ENCODE measurements at regions not wholly inside any gene's neighbourhood (a gene's known extent, or its start where the extent isn't known, plus 50 kb on each side); places are given as distances from the start of the nearest gene placed in this dataset.
"Not testable (repeated sequence)": the region's sequence is repeated elsewhere in the genome, so short reads cannot be mapped to it uniquely, and the experiment has no call there.

- DNase-seq (ENCODE audit: extremely low read depth in 1 of 11, low read depth in 9 of 11, low spot score in 4 of 11) = no peak
These were observed 497.8 kb upstream of the FSIP2 start for GRCh38 chr2:185240796-185241195.

GRCh38 chr2:185241556-185241955, 497.0 kb upstream of the FSIP2 start:
- DNase-seq (ENCODE audit: extremely low read depth in 1 of 11, low read depth in 9 of 11, low spot score in 4 of 11) = no peak

GRCh38 chr2:185242462-185242861, 496.1 kb upstream of the FSIP2 start:
- DNase-seq (ENCODE audit: extremely low read depth in 1 of 11, low read depth in 9 of 11, low spot score in 4 of 11) = no peak

GRCh38 chr2:185245216-185245615, 493.4 kb upstream of the FSIP2 start:
- no peak for DNase-seq (ENCODE audit: extremely low read depth in 1 of 11, low read depth in 9 of 11, low spot score in 4 of 11)

GRCh38 chr2:185245806-185246205, 492.8 kb upstream of the FSIP2 start:
- no peak for DNase-seq (ENCODE audit: extremely low read depth in 1 of 11, low read depth in 9 of 11, low spot score in 4 of 11)

- no peak for DNase-seq (ENCODE audit: extremely low read depth in 1 of 11, low read depth in 9 of 11, low spot score in 4 of 11)
These were observed 491.9 kb upstream of the FSIP2 start for GRCh38 chr2:185246717-185247116.

- no peak for DNase-seq (ENCODE audit: extremely low read depth in 1 of 11, low read depth in 9 of 11, low spot score in 4 of 11)
These were observed 483.0 kb upstream of the FSIP2 start for GRCh38 chr2:185255566-185255965.

- no peak for DNase-seq (ENCODE audit: extremely low read depth in 1 of 11, low read depth in 9 of 11, low spot score in 4 of 11)
These were observed 472.9 kb upstream of the FSIP2 start for GRCh38 chr2:185265747-185266146.

- DNase-seq (ENCODE audit: extremely low read depth in 1 of 11, low read depth in 9 of 11, low spot score in 4 of 11) = no peak
These were observed 470.0 kb upstream of the FSIP2 start for GRCh38 chr2:185268651-185269050.

- no peak for DNase-seq (ENCODE audit: extremely low read depth in 1 of 11, low read depth in 9 of 11, low spot score in 4 of 11)
These were observed 463.7 kb upstream of the FSIP2 start for GRCh38 chr2:185274718-185275484.

- DNase-seq (ENCODE audit: extremely low read depth in 1 of 11, low read depth in 9 of 11, low spot score in 4 of 11) = not testable (repeated sequence)
These were observed 462.6 kb upstream of the FSIP2 start for GRCh38 chr2:185275979-185276378.

- DNase-seq (ENCODE audit: extremely low read depth in 1 of 11, low read depth in 9 of 11, low spot score in 4 of 11) = no peak
These were observed 459.8 kb upstream of the FSIP2 start for GRCh38 chr2:185278761-185279160.

- no peak for DNase-seq (ENCODE audit: extremely low read depth in 1 of 11, low read depth in 9 of 11, low spot score in 4 of 11)
These were observed 458.6 kb upstream of the FSIP2 start for GRCh38 chr2:185279999-185280398.

- DNase-seq (ENCODE audit: extremely low read depth in 1 of 11, low read depth in 9 of 11, low spot score in 4 of 11) = no peak
These were observed 453.9 kb upstream of the FSIP2 start for GRCh38 chr2:185284696-185285095.

GRCh38 chr2:185290012-185290411, 448.6 kb upstream of the FSIP2 start:
- DNase-seq (ENCODE audit: extremely low read depth in 1 of 11, low read depth in 9 of 11, low spot score in 4 of 11) = not testable (repeated sequence)

- peak; percentile 5 to 32 (median 20) for DNase-seq (ENCODE audit: extremely low read depth in 1 of 11, low read depth in 9 of 11, low spot score in 4 of 11)
These were observed 447.5 kb upstream of the FSIP2 start for GRCh38 chr2:185291035-185291647.

GRCh38 chr2:185299867-185300266, 438.7 kb upstream of the FSIP2 start:
- no peak for DNase-seq (ENCODE audit: extremely low read depth in 1 of 11, low read depth in 9 of 11, low spot score in 4 of 11)

GRCh38 chr2:185306119-185306518, 432.5 kb upstream of the FSIP2 start:
- no peak for DNase-seq (ENCODE audit: extremely low read depth in 1 of 11, low read depth in 9 of 11, low spot score in 4 of 11)

GRCh38 chr2:185316383-185316782, 422.2 kb upstream of the FSIP2 start:
- no peak for DNase-seq (ENCODE audit: extremely low read depth in 1 of 11, low read depth in 9 of 11, low spot score in 4 of 11)

GRCh38 chr2:185318271-185318724, 420.3 kb upstream of the FSIP2 start:
- DNase-seq (ENCODE audit: extremely low read depth in 1 of 11, low read depth in 9 of 11, low spot score in 4 of 11) = no peak

GRCh38 chr2:185335879-185336278, 402.7 kb upstream of the FSIP2 start:
- DNase-seq (ENCODE audit: extremely low read depth in 1 of 11, low read depth in 9 of 11, low spot score in 4 of 11) = no peak
